H9 (cell line): ENCODE measurements at regions not wholly inside any gene's neighbourhood (a gene's known extent, or its start where the extent isn't known, plus 50 kb on each side); places are given as distances from the start of the nearest gene placed in this dataset.

Experiments used
- DNase-seq: peaks from one replicate; pipeline ENCODE4 v3.0.0-alpha.2; 2017
- H2AFZ ChIP-seq: one replicate; pipeline ENCODE4 v1.6.1; 2013; ENCODE audit warnings: mild to moderate bottlenecking, low read length, control low read depth, moderate library complexity
- H2AK5ac ChIP-seq: 2 replicates; pipeline ENCODE4 v1.6.1; 2013; ENCODE audit warnings: low read length, control low read depth, mixed read lengths; ENCODE audit not compliant: insufficient read length
- H2BK120ac ChIP-seq: one replicate; pipeline ENCODE4 v1.6.1; 2013; ENCODE audit warnings: low read depth, mild to moderate bottlenecking, low read length, control low read depth, inconsistent platforms; ENCODE audit not compliant: poor library complexity, severe bottlenecking
- H2BK12ac ChIP-seq: 2 replicates; pipeline ENCODE4 v1.6.1; 2013; ENCODE audit warnings: low read length, control low read depth, mixed read lengths, low read depth; ENCODE audit not compliant: insufficient read length
- H2BK15ac ChIP-seq: 2 replicates; pipeline ENCODE4 v1.6.1; 2013; ENCODE audit warnings: low read depth, low read length, control low read depth
- H2BK20ac ChIP-seq: one replicate; pipeline ENCODE4 v1.6.1; 2013; ENCODE audit warnings: low read depth, mild to moderate bottlenecking, low read length, control low read depth, inconsistent platforms; ENCODE audit not compliant: poor library complexity, severe bottlenecking
- H2BK5ac ChIP-seq: 2 replicates; pipeline ENCODE4 v1.6.1; 2013; ENCODE audit warnings: low read length, control low read depth, mixed read lengths; ENCODE audit not compliant: insufficient read length
- H3K14ac ChIP-seq: 2 replicates; pipeline ENCODE4 v1.6.1; 2013; ENCODE audit warnings: low read length, control low read depth; ENCODE audit not compliant: insufficient read depth
- H3K18ac ChIP-seq: 2 replicates; pipeline ENCODE4 v1.6.1; 2013; ENCODE audit warnings: low read depth, mild to moderate bottlenecking, mixed read lengths, low read length, control low read depth; ENCODE audit not compliant: insufficient read length
- H3K23ac ChIP-seq: 2 replicates; pipeline ENCODE4 v1.6.1; 2013; ENCODE audit warnings: low read length, control low read depth, mixed read lengths, low read depth; ENCODE audit not compliant: insufficient read length
- H3K23me2 ChIP-seq: 2 replicates; pipeline ENCODE4 v1.6.1; 2013; ENCODE audit warnings: low read depth, mild to moderate bottlenecking, mixed read lengths, low read length, control low read depth; ENCODE audit not compliant: insufficient read length, poor library complexity, severe bottlenecking
- H3K27ac ChIP-seq: 2 replicates; pipeline ENCODE4 v1.5.1; 2013; ENCODE audit warnings: low read length, control low read depth, mixed read lengths, low read depth; ENCODE audit not compliant: insufficient read length
- H3K27me3 ChIP-seq: 2 replicates; pipeline ENCODE4 v1.6.1; 2013; ENCODE audit warnings: low read length, control low read depth, inconsistent platforms; ENCODE audit not compliant: insufficient read depth
- H3K4ac ChIP-seq: 2 replicates; pipeline ENCODE4 v1.6.1; 2013; ENCODE audit warnings: low read depth, mild to moderate bottlenecking, control low read depth, inconsistent platforms, low read length, moderate library complexity
- H3K4me1 ChIP-seq: 2 replicates; pipeline ENCODE4 v1.6.1; 2013; ENCODE audit warnings: low read length, control low read depth, inconsistent platforms; ENCODE audit not compliant: insufficient read depth
- H3K4me2 ChIP-seq: 2 replicates; pipeline ENCODE4 v1.6.1; 2013; ENCODE audit warnings: low read length, control low read depth, mixed read lengths; ENCODE audit not compliant: insufficient read length, insufficient read depth
- H3K56ac ChIP-seq: 2 replicates; pipeline ENCODE4 v1.6.1; 2013; ENCODE audit warnings: low read depth, mild to moderate bottlenecking, mixed read lengths, low read length, control low read depth; ENCODE audit not compliant: insufficient read length
- H3K79me1 ChIP-seq: 2 replicates; pipeline ENCODE4 v1.6.1; 2013; ENCODE audit warnings: low read depth, mild to moderate bottlenecking, moderate library complexity, low read length, control low read depth, inconsistent platforms; ENCODE audit not compliant: insufficient read depth, poor library complexity, severe bottlenecking
- H3K79me2 ChIP-seq: 2 replicates; pipeline ENCODE4 v1.6.1; 2013; ENCODE audit warnings: low read length, control low read depth, inconsistent platforms; ENCODE audit not compliant: insufficient read depth
- H3K9ac ChIP-seq: 2 replicates; pipeline ENCODE4 v1.6.1; 2013; ENCODE audit warnings: low read length, control low read depth, mixed read lengths; ENCODE audit not compliant: insufficient read length; ENCODE audit errors: extremely low read depth
- H3K9me3 ChIP-seq: one replicate; pipeline ENCODE4 v1.6.1; 2013; ENCODE audit warnings: low read depth, low read length, inconsistent platforms; ENCODE audit not compliant: control insufficient read depth
- H3T11ph ChIP-seq: one replicate; pipeline ENCODE4 v1.6.1; 2013; ENCODE audit warnings: mild to moderate bottlenecking, low read length, control low read depth, inconsistent platforms
- H4K20me1 ChIP-seq: one replicate; pipeline ENCODE4 v1.6.1; 2013; ENCODE audit not compliant: control insufficient read depth, insufficient read length, insufficient read depth
- H4K5ac ChIP-seq: 2 replicates; pipeline ENCODE4 v1.6.1; 2013; ENCODE audit warnings: low read depth, mild to moderate bottlenecking, mixed read lengths, low read length, control low read depth; ENCODE audit not compliant: insufficient read length
- H4K8ac ChIP-seq: replicated peaks from 2 replicates; pipeline ENCODE4 v1.6.1; 2013; ENCODE audit warnings: low read length, control low read depth, mixed read lengths, low read depth; ENCODE audit not compliant: insufficient read length
- H4K91ac ChIP-seq: 2 replicates; pipeline ENCODE4 v1.6.1; 2013; ENCODE audit warnings: low read depth, mild to moderate bottlenecking, moderate library complexity, mixed read lengths, low read length, control low read depth; ENCODE audit not compliant: insufficient read length
- H3K27ac Mint-ChIP-seq, 3 experiments: 2 replicates in 2 of 3; 3 replicates in 1 of 3; pipeline ENCODE4 v1.8.0; 2020 to 2021; ENCODE audit warnings: mixed read lengths in 3 of 3, mild to moderate bottlenecking in 1 of 3, moderate library complexity in 1 of 3
- H3K27me3 Mint-ChIP-seq: 2 replicates; pipeline ENCODE4 v1.8.0; 2021; ENCODE audit warnings: low read depth, mild to moderate bottlenecking, moderate library complexity, mixed read lengths
- H3K36me3 Mint-ChIP-seq, 3 experiments: 2 replicates in 2 of 3; 3 replicates in 1 of 3; pipeline ENCODE4 v1.8.0; 2020 to 2021; ENCODE audit warnings: low read depth in 3 of 3, mixed read lengths in 3 of 3; ENCODE audit not compliant: insufficient read depth in 1 of 3
- H3K4me1 Mint-ChIP-seq, 2 experiments: 2 replicates each; pipeline ENCODE4 v1.8.0; 2020; ENCODE audit warnings: mixed read lengths in 2 of 2
- H3K4me3 Mint-ChIP-seq, 2 experiments: 2 replicates in 1 of 2; 3 replicates in 1 of 2; pipeline ENCODE4 v1.8.0; 2020 to 2021; ENCODE audit warnings: mild to moderate bottlenecking in 2 of 2, mixed read lengths in 2 of 2, moderate library complexity in 1 of 2
- H3K9me3 Mint-ChIP-seq, 2 experiments: 2 replicates in 1 of 2; 3 replicates in 1 of 2; pipeline ENCODE4 v1.8.0; 2020; ENCODE audit warnings: mild to moderate bottlenecking in 2 of 2, mixed read lengths in 2 of 2, moderate library complexity in 1 of 2
- CTCF ChIP-seq: fragments of 200-600 bp; sonication (generic); conservative IDR thresholded peaks from 3 replicates; pipeline ENCODE4 v1.8.0; 2021; ENCODE audit warnings: antibody characterized with exemption, mild to moderate bottlenecking
- WGBS: extraction: QIAGEN DNeasy Blood & Tissue Kit; methylation state at CpG from one replicate; pipeline ENCODE4 v1.1.7; 2013; ENCODE audit warnings: missing lambda C conversion rate, low lambda C conversion rate, mixed read lengths; ENCODE audit not compliant: insufficient read length; ENCODE audit errors: extremely low coverage; 5-methylcytosine and 5-hydroxymethylcytosine counted together

GRCh38 chr20:50301165-50301564, 110.5 kb downstream of the CEBPB start:
- no peak overlapping the region for H3K4ac ChIP-seq

More at GRCh38 chr20:50301165-50301564, 110.5 kb downstream of the CEBPB start:
- Histone ChIP-seq H3K9me3 (no peaks in the 10 kb centered on the region), H3K4me1 (peaks cover 4% of the 10 kb centered on the region), H4K5ac (no peak overlapping the region), H3T11ph (no peak overlapping the region), H3K18ac (no peak overlapping the region), H3K79me1 (no peaks in the 10 kb centered on the region), H2BK15ac (no peak overlapping the region), H2BK120ac (no peak overlapping the region), H2BK5ac (no peak overlapping the region), H2BK12ac (no peak overlapping the region), H2BK20ac (no peak overlapping the region), H3K27ac (no peak overlapping the region), H4K8ac (no peak overlapping the region), H3K27me3 (no peaks in the 10 kb centered on the region), H2AFZ (no peak overlapping the region), H3K14ac (no peak overlapping the region), H4K91ac (no peak overlapping the region), H4K20me1 (no peaks in the 10 kb centered on the region), H3K9ac (no peak overlapping the region), H3K4me2 (no peak overlapping the region), H3K23me2 (no peaks in the 10 kb centered on the region), H3K23ac (no peak overlapping the region), H2AK5ac (no peak overlapping the region), H3K79me2 (no peaks in the 10 kb centered on the region), H3K56ac (no peak overlapping the region)
- no peak for TF ChIP-seq CTCF
- H3K36me3 Mint-ChIP-seq: no peaks in the 10 kb centered on the region
- H3K9me3 Mint-ChIP-seq: no peaks in the 10 kb centered on the region
- DNase-seq: no peak
- no peak overlapping the region for H3K4me3 Mint-ChIP-seq
- no peak overlapping the region for H3K27ac Mint-ChIP-seq
- peaks cover 2% of the 10 kb centered on the region; the same call in 1 of the 2 replicates for H3K27me3 Mint-ChIP-seq
- 100% methylated on average over 2 of the region's 3 CpGs for WGBS
- peaks cover 11 to 13% of the 10 kb centered on the region in 2 experiments for H3K4me1 Mint-ChIP-seq
